ENCODE measurements at regions not wholly inside any gene's neighbourhood (a gene's known extent, or its start where the extent isn't known, plus 50 kb on each side); places are given as distances from the start of the nearest gene placed in this dataset.

DNA sequence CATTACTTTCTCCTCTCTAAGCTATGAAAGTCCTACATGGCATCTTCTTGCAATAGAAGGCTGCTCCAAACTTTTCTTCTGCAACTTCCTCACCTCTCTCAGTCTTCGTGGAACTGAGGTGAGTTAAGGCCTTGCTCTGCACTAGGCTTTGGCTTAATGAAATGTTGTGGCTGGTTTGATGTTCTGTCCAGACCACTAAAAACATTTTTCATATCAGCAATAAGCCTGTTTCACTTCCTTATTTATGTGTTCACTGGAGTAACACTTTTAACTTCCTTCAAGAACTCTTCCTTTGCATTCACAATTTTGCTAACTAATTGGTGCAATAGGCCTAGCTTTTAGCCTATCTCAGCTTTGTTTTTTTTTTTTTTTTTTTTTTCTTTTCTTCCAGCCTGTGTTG lies 335.3 kb upstream of the NECTIN3 start:
- TF ChIP-seq TAF1 (IDR thresholded peaks at IDR 0.05; ENCODE audit: low read depth), result no peak

DNA sequence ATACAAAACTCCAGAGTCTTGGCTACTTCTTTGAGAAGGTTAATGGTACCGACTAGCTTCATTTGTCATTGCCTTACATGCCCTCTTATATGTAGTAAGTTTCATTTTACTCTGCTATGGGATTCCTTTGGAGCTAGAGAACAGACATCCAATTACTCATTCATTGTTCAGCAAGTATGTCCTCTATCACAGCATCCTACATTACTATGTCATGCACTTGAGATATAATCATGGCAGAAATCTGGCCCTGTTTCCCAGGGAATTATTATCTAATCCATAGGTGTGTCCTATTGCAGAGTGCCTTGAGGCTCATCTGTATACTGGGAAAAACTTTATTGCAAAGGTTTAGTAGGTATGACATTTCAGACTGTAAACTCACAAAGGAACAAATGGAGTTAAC lies 333.1 kb upstream of the NECTIN3 start:
- no peak for TF ChIP-seq CREB1 (IDR thresholded peaks at IDR 0.05; ENCODE audit: low read depth)
- no peak for TF ChIP-seq MAX (IDR thresholded peaks at IDR 0.05)
- TF ChIP-seq CEBPB (IDR thresholded peaks at IDR 0.05), result no peak
- no peak for TF ChIP-seq TCF12 (IDR thresholded peaks at IDR 0.05; ENCODE audit: low read depth)

GRCh38 chr3:110741891-110742290 lies 329.7 kb upstream of the NECTIN3 start:
- TF ChIP-seq FOXM1 (IDR thresholded peaks at IDR 0.05; ENCODE audit: borderline replicate concordance, low read depth) (no peak), TEAD4 (IDR thresholded peaks at IDR 0.05) (no peak), YY1 (IDR thresholded peaks at IDR 0.05; ENCODE audit: low read depth) (no peak), CREB1 (IDR thresholded peaks at IDR 0.05; ENCODE audit: low read depth) (no peak), EGR1 (IDR thresholded peaks at IDR 0.05) (no peak), EP300 (IDR thresholded peaks at IDR 0.05; ENCODE audit: borderline replicate concordance) (no peak), MAX (IDR thresholded peaks at IDR 0.05) (no peak), ZBTB7A (IDR thresholded peaks at IDR 0.05; ENCODE audit: low read depth) (no peak), TAF1 (IDR thresholded peaks at IDR 0.05; ENCODE audit: low read depth) (no peak), NFIC (IDR thresholded peaks at IDR 0.05) (no peak), RAD21 (IDR thresholded peaks at IDR 0.05; ENCODE audit: low read depth) (no peak), TCF12 (IDR thresholded peaks at IDR 0.05; ENCODE audit: low read depth) (no peak), CEBPB (IDR thresholded peaks at IDR 0.05) (no peak), REST (IDR thresholded peaks at IDR 0.05; ENCODE audit: low read depth) (no peak), USF1 (IDR thresholded peaks at IDR 0.05) (no peak)

GRCh38 chr3:110743202-110743601 lies 328.4 kb upstream of the NECTIN3 start:
- TF ChIP-seq TEAD4 (IDR thresholded peaks at IDR 0.05), result no peak
- no peak for TF ChIP-seq CEBPB (IDR thresholded peaks at IDR 0.05)
- TF ChIP-seq NFIC (IDR thresholded peaks at IDR 0.05), result no peak
- TF ChIP-seq EP300 (IDR thresholded peaks at IDR 0.05; ENCODE audit: borderline replicate concordance), result no peak
- no peak for TF ChIP-seq FOXM1 (IDR thresholded peaks at IDR 0.05; ENCODE audit: borderline replicate concordance, low read depth)
- no peak for TF ChIP-seq REST (IDR thresholded peaks at IDR 0.05; ENCODE audit: low read depth)
- no peak for TF ChIP-seq USF1 (IDR thresholded peaks at IDR 0.05)
- no peak for TF ChIP-seq TCF12 (IDR thresholded peaks at IDR 0.05; ENCODE audit: low read depth)
- TF ChIP-seq MAX (IDR thresholded peaks at IDR 0.05), result no peak
- TF ChIP-seq ZBTB7A (IDR thresholded peaks at IDR 0.05; ENCODE audit: low read depth), result no peak
- no peak for TF ChIP-seq CREB1 (IDR thresholded peaks at IDR 0.05; ENCODE audit: low read depth)
- no peak for TF ChIP-seq EGR1 (IDR thresholded peaks at IDR 0.05)
- no peak for TF ChIP-seq RAD21 (IDR thresholded peaks at IDR 0.05; ENCODE audit: low read depth)
- no peak for TF ChIP-seq YY1 (IDR thresholded peaks at IDR 0.05; ENCODE audit: low read depth)
- TF ChIP-seq TAF1 (IDR thresholded peaks at IDR 0.05; ENCODE audit: low read depth), result no peak

DNA sequence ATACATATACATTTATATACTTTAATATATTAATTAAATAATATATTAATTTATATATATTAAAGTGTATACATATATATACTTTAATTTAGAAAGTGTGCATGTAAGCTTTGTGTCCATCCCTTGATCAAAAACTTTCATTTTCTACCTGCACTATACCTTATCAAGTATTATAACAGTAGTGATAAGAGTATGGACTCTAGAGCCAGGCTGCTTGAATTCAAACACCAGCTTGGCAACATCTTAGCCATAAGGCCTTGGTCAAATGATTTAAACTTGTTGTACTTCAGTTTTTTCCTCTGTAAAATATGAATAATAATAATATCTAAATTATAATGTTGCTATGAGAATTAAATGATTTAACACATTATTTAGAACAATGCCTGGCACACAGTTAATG lies 327.6 kb upstream of the NECTIN3 start:
- TF ChIP-seq TAF1 (IDR thresholded peaks at IDR 0.05; ENCODE audit: low read depth) (no peak), TEAD4 (IDR thresholded peaks at IDR 0.05) (no peak), ZBTB7A (IDR thresholded peaks at IDR 0.05; ENCODE audit: low read depth) (no peak), CEBPB (IDR thresholded peaks at IDR 0.05) (no peak), YY1 (IDR thresholded peaks at IDR 0.05; ENCODE audit: low read depth) (no peak), EP300 (IDR thresholded peaks at IDR 0.05; ENCODE audit: borderline replicate concordance) (no peak), CREB1 (IDR thresholded peaks at IDR 0.05; ENCODE audit: low read depth) (no peak), REST (IDR thresholded peaks at IDR 0.05; ENCODE audit: low read depth) (no peak), USF1 (IDR thresholded peaks at IDR 0.05) (no peak), RAD21 (IDR thresholded peaks at IDR 0.05; ENCODE audit: low read depth) (no peak), MAX (IDR thresholded peaks at IDR 0.05) (no peak), NFIC (IDR thresholded peaks at IDR 0.05) (no peak), TCF12 (IDR thresholded peaks at IDR 0.05; ENCODE audit: low read depth) (no peak), EGR1 (IDR thresholded peaks at IDR 0.05) (no peak), FOXM1 (IDR thresholded peaks at IDR 0.05; ENCODE audit: borderline replicate concordance, low read depth) (no peak)

All from Ishikawa (cell line).